Calu3 (cell line): ENCODE measurements at regions not wholly inside any gene's neighbourhood (a gene's known extent, or its start where the extent isn't known, plus 50 kb on each side); places are given as distances from the start of the nearest gene placed in this dataset.

Source experiments
- BruUV-seq: library from RNA; stranded (reverse); fragments of 400-500 nt; replicated peaks from 2 replicates; lab custom pipeline; 2021; lab: Mats Ljungman, UMichigan
- CTCF ChIA-PET: fragments of 300-600 bp; sonication (Branson Sonifier 250); formaldehyde crosslinking; loops from one replicate; lab custom pipeline; 2022; ENCODE audit warnings: antibody characterized with exemption; lab: Charles Lee
- DNase-seq: peaks from one replicate; pipeline ENCODE4 v3.0.0; 2022
- H3K27ac Mint-ChIP-seq: one replicate; pipeline ENCODE4 v1.8.0; 2022; ENCODE audit warnings: mixed read lengths; ENCODE audit not compliant: unreplicated experiment
- H3K27me3 Mint-ChIP-seq: one replicate; pipeline ENCODE4 v1.8.0; 2022; ENCODE audit warnings: mixed read lengths; ENCODE audit not compliant: unreplicated experiment
- H3K36me3 Mint-ChIP-seq: one replicate; pipeline ENCODE4 v1.8.0; 2022; ENCODE audit warnings: mild to moderate bottlenecking, moderate library complexity, mixed read lengths; ENCODE audit not compliant: insufficient read depth, unreplicated experiment
- H3K4me1 Mint-ChIP-seq: one replicate; pipeline ENCODE4 v1.8.0; 2022; ENCODE audit warnings: mild to moderate bottlenecking, low read depth, mixed read lengths; ENCODE audit not compliant: unreplicated experiment
- H3K4me3 Mint-ChIP-seq: one replicate; pipeline ENCODE4 v1.8.0; 2022; ENCODE audit warnings: mild to moderate bottlenecking, low read depth, moderate library complexity, mixed read lengths; ENCODE audit not compliant: unreplicated experiment
- H3K9me3 Mint-ChIP-seq: one replicate; pipeline ENCODE4 v1.8.0; 2022; ENCODE audit warnings: low read depth, mixed read lengths; ENCODE audit not compliant: unreplicated experiment
- intact Hi-C: fragments of 100-400 bp; cut with micrococcal nuclease; formaldehyde crosslinking; loops from one replicate; pipeline ENCODE4 v1.10.0; 2022; ENCODE audit not compliant: unreplicated experiment
- TF ChIP-seq, protein P1 (sequence below): fragments of 200-600 bp; IDR thresholded peaks from one replicate; pipeline ENCODE4 v1.8.0; 2022; ENCODE audit warnings: antibody characterized with exemption; ENCODE audit not compliant: unreplicated experiment

- CTCF ChIA-PET: no interaction called here
- no peak for DNase-seq
- Mint-ChIP-seq H3K9me3 (no peaks in the 10 kb centered on the region), H3K27me3 (peaks cover 11% of the 10 kb centered on the region), H3K27ac (no peak overlapping the region), H3K4me1 (no peaks in the 10 kb centered on the region), H3K4me3 (no peak overlapping the region), H3K36me3 (no peaks in the 10 kb centered on the region)
- intact Hi-C loops: no loop called here
- TF ChIP-seq, protein P1, sequence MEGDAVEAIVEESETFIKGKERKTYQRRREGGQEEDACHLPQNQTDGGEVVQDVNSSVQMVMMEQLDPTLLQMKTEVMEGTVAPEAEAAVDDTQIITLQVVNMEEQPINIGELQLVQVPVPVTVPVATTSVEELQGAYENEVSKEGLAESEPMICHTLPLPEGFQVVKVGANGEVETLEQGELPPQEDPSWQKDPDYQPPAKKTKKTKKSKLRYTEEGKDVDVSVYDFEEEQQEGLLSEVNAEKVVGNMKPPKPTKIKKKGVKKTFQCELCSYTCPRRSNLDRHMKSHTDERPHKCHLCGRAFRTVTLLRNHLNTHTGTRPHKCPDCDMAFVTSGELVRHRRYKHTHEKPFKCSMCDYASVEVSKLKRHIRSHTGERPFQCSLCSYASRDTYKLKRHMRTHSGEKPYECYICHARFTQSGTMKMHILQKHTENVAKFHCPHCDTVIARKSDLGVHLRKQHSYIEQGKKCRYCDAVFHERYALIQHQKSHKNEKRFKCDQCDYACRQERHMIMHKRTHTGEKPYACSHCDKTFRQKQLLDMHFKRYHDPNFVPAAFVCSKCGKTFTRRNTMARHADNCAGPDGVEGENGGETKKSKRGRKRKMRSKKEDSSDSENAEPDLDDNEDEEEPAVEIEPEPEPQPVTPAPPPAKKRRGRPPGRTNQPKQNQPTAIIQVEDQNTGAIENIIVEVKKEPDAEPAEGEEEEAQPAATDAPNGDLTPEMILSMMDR: no peak
- BruUV-seq: no TSS peak
Measured at GRCh38 chr9:84062538-84062937, 81.9 kb downstream of the RMI1 start.

- Mint-ChIP-seq H3K4me3 (no peak overlapping the region), H3K9me3 (no peaks in the 10 kb centered on the region), H3K36me3 (no peaks in the 10 kb centered on the region), H3K27me3 (no peaks in the 10 kb centered on the region), H3K4me1 (peaks cover 9% of the 10 kb centered on the region), H3K27ac (no peak overlapping the region)
- no peak for DNase-seq
- CTCF ChIA-PET: no interaction called here
- TF ChIP-seq, protein P1: no peak
- intact Hi-C loops: no loop called here
- BruUV-seq: no TSS peak
Measured at GRCh38 chr9:84067821-84068220, 87.2 kb downstream of the RMI1 start.

DNA sequence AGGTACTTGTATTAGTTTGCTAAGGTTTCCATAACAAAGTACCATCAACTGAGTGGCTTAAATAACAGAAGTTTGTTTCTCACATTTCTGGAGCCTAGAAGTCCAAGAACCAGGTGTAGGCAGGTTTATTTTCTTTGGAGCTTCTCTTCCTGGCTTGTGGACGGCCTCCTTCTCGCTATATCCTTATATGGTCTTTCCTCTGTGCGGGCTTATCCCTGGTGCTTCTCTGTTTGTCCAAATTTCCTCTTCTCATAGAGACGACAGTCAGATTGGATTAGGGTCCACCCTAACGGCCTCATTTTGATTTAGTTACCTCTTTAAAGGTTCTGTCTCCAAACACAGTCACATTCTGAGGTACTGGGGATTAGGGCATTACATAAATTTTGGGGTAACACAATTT lies 88.3 kb downstream of the RMI1 start:
- CTCF ChIA-PET: no interaction called here
- peaks cover 9% of the 10 kb centered on the region for H3K4me1 Mint-ChIP-seq
- H3K36me3 Mint-ChIP-seq: no peaks in the 10 kb centered on the region
- no peak overlapping the region for H3K27ac Mint-ChIP-seq
- DNase-seq: no peak
- no peak overlapping the region for H3K4me3 Mint-ChIP-seq
- H3K9me3 Mint-ChIP-seq: no peaks in the 10 kb centered on the region
- no TSS peak for BruUV-seq
- TF ChIP-seq, protein P1: no peak
- H3K27me3 Mint-ChIP-seq: no peaks in the 10 kb centered on the region
- intact Hi-C loops: no loop called here

DNA sequence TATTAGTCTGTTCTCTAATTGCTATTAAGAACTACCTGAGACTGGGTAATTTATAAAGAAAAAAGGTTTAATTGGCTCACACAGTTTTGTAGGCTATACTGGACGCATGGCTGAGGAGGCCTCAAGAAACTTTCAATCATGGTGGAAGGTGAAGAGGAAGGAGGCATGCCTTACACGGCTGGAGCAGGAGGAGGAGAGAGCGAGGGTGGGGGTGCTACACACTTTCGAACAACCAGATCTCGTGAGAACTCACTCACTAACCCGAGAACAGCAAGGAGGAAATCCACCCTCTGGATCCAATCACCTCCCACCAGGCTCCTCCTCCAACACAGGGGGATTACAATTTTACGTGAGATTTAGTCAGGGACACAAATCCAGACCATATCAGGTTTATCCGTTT lies 90.0 kb downstream of the RMI1 start:
- Mint-ChIP-seq H3K4me3 (no peak overlapping the region), H3K9me3 (no peaks in the 10 kb centered on the region), H3K36me3 (no peaks in the 10 kb centered on the region), H3K27me3 (no peaks in the 10 kb centered on the region), H3K27ac (no peak overlapping the region), H3K4me1 (peaks cover 9% of the 10 kb centered on the region)
- no TSS peak for BruUV-seq
- no peak for DNase-seq
- CTCF ChIA-PET: no interaction called here
- intact Hi-C loops: no loop called here
- TF ChIP-seq, protein P1: no peak
